Choroid plexus epithelial cell (primary cell): ENCODE measurements at regions not wholly inside any gene's neighbourhood (a gene's known extent, or its start where the extent isn't known, plus 50 kb on each side); places are given as distances from the start of the nearest gene placed in this dataset.

Experiments used
- DNase-seq: peaks from one replicate; pipeline ENCODE4 v3.0.0-alpha.2; 2010; ENCODE audit warnings: low read depth
- H3K4me3 ChIP-seq: 2 replicates; pipeline ENCODE4 v1.5.1; 2011; ENCODE audit warnings: low read depth, mild to moderate bottlenecking, control low read depth, low read length, moderate library complexity
- TF ChIP-seq, protein P1 (sequence below): conservative IDR thresholded peaks from 2 replicates; pipeline ENCODE4 v1.5.1; 2011; ENCODE audit warnings: low read depth, mild to moderate bottlenecking, control low read depth, inconsistent platforms, low read length, moderate library complexity

- TF ChIP-seq, protein P1, sequence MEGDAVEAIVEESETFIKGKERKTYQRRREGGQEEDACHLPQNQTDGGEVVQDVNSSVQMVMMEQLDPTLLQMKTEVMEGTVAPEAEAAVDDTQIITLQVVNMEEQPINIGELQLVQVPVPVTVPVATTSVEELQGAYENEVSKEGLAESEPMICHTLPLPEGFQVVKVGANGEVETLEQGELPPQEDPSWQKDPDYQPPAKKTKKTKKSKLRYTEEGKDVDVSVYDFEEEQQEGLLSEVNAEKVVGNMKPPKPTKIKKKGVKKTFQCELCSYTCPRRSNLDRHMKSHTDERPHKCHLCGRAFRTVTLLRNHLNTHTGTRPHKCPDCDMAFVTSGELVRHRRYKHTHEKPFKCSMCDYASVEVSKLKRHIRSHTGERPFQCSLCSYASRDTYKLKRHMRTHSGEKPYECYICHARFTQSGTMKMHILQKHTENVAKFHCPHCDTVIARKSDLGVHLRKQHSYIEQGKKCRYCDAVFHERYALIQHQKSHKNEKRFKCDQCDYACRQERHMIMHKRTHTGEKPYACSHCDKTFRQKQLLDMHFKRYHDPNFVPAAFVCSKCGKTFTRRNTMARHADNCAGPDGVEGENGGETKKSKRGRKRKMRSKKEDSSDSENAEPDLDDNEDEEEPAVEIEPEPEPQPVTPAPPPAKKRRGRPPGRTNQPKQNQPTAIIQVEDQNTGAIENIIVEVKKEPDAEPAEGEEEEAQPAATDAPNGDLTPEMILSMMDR, result no peak
- H3K4me3 ChIP-seq, result no peak overlapping the region
- no peak for DNase-seq
These were observed 615.0 kb upstream of the AGTR1 start for GRCh38 chr3:148082506-148083280.

DNA sequence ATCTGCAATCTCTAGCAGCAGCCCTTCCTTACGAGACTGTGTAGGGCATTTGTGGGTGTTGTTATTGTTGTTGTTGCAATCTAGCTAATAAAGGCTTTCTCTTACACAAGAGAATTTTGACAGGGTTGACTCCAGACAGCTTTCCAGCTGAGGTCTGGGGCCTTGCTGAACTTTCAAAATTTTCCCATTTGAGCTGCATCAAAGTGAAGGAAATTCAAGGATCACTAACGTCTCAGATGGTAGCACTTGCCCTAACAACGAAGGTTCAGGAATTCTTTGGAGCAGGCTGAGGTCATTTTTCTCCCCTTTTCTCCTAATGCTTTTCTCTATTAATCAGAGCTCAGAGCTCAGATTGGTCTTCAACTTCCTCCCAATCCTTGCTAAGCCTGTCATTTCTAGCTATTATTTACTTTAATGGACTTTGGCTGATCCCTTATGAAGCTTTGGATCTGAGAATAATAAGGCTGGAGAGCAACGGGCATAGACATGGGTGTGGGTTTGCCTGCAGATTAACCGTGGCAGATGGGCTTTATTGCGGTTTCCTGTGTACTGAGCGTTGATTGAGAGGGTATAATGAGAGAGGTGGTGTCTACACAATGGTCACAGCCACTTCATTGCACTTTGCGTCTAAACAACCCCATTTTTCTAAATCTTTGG lies 614.0 kb upstream of the AGTR1 start:
- no peak overlapping the region for H3K4me3 ChIP-seq
- TF ChIP-seq, protein P1, result no peak
- DNase-seq, result no peak

DNA sequence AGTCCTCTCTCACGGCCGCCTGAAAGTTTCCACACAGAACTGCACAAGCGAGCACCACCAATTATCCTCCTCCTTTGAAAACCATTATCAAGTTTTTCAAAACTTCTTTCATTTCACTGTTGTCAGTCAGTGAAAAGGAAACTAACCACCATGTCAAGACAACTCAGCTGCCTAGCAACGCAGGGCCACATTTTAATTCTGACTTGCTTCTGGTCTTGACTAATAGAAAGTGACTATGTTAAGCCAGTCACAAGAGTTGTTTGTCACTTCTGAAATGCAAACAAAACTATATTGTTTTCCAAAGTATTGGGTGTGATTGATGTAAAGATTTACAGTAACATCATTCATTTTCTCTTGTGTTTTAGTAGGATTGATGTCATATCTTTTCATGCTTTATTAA lies 612.8 kb upstream of the AGTR1 start:
- peak overlapping the region; percentile 8 for H3K4me3 ChIP-seq
- peak; percentile 69 for DNase-seq
- TF ChIP-seq, protein P1, result no peak

DNA sequence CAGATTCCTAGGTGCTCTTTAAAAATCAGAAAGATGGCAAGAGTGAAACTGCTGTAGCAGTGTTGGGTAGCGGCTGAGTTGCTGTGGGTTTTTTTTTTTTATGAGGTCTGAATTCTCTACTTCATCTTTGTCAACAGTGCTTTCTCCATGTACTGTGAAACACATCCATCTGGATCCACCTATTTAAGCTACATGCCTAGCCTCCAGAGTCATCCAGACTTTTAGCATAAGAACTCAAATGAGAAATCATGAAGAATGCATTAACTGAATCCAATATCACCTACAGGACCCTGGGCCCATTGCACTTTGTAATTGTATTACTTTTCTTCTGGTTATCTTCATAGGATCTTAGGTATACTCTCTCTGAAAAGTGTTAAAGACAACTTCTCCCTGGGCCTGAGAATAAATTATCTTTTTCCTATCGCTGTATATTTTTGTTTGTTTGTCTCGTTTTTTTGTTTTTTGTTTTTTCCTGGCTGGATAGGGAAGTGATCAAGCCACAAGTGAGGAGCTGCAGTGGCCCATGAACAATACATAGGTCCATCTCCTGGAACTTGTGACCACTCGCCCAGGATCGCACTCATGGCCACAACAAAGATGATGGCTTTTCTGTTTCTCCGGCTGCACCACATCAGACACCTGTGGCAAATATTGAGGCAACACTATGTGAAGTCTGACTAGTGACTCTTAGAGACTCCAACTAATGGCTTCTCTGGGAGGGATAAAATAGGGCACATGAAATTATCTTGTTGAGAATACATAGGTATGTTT lies 609.9 kb upstream of the AGTR1 start:
- DNase-seq, result no peak
- no peak overlapping the region for H3K4me3 ChIP-seq
- TF ChIP-seq, protein P1, result no peak

- TF ChIP-seq, protein P1, result no peak
- H3K4me3 ChIP-seq, result no peak overlapping the region
- DNase-seq, result peak; percentile 56
These were observed 608.5 kb upstream of the AGTR1 start for GRCh38 chr3:148089171-148089570.

- TF ChIP-seq, protein P1, result no peak
- no peak for DNase-seq
- H3K4me3 ChIP-seq, result no peak overlapping the region
These were observed 607.5 kb upstream of the AGTR1 start for GRCh38 chr3:148090156-148090555.
